SHP77 (cell line): ENCODE measurements at regions not wholly inside any gene's neighbourhood (a gene's known extent, or its start where the extent isn't known, plus 50 kb on each side); places are given as distances from the start of the nearest gene placed in this dataset.

ENCODE experiments used
- DNase-seq, 2 experiments: peaks; one replicate each; lab custom pipeline; 2025; lab: John Stamatoyannopoulos, UW

DNA sequence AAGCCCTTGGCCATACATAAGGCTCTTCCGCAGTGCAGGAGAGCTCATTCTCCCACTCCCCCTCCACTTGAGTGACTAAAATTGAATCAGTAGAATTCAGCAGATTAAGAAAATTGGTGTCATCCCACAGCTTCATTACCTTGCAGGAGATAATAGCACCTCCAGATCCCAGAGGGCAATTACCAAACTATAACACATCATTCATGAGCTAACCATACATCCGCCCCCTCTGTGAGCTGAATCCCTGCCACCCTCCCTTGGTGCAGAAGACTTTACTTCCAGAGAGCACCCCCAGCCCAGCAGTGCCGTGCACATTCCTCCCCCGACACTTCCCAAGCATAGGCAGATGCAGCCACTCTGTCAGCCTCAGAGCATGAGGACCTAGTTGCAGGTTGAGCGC lies 496.5 kb upstream of the B3GAT1 start:
- no peak for DNase-seq

DNA sequence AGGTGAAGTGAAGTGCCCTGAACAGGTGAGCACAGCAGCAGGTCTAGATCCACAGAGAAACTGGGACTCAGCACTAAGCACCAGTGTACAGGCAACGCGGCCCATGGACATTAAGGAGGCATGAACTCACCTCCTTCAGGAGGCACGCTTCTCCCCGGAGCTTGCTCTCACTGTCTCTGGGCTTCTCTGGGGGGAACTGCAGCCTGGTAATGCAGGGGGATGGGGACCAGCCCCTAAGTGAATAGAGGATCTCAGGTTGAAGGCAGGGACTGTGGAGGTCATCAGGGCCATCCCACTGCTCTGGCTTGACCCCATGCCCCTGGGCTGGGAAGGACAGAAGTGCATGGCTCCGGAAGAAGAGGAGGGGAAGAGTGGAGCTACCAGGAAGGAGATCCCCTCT lies 495.6 kb upstream of the B3GAT1 start:
- no peak for DNase-seq

DNA sequence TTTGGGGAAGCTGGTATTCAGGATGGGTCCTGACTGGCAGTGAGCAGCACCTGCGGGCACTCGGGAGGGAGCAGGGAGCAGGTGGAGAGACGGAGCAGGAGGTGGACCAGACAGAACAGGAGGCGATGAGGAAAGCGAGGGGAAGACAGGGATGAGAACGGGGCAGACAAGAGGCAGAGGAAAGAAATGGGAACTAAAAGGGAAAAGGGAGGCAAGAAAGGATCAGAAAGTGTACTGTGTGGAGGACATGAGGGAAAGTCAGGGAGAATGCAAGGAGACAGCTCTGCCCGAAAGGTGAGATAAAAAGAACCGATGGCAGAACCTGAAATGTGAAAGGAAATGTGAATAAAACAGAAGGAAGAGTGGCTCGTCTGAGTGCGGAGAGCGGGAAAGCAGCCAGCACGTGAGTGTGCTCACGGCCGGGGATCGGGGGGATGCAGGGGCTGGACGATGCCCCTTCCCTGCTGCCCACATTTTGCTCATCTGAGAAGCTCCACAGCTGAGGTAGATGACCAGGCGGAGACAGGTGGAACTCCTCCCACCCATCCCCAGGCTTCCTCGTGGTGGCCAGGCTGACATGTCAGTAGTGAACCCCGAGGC lies 494.4 kb upstream of the B3GAT1 start:
- no peak for DNase-seq

DNA sequence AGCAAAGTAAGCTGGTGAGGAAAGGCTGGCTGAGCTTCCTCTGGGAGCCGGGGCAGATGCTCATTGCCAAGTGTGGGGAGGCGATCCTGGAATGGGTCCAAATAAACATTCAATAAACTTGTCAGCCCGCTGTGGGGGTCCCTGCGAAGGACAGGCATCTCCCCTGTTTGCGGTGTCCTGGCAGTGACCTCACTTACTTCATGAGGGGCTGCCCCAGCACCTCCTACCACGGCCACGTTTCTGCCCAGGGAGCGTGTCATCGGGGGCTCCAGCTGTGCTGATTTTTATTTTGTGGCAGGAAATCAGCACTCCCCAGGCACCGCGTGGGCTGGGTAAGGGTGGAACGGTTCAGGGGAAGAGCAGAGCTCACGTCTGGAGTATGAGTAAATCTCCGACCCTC lies 493.9 kb upstream of the B3GAT1 start:
- DNase-seq = no peak

DNA sequence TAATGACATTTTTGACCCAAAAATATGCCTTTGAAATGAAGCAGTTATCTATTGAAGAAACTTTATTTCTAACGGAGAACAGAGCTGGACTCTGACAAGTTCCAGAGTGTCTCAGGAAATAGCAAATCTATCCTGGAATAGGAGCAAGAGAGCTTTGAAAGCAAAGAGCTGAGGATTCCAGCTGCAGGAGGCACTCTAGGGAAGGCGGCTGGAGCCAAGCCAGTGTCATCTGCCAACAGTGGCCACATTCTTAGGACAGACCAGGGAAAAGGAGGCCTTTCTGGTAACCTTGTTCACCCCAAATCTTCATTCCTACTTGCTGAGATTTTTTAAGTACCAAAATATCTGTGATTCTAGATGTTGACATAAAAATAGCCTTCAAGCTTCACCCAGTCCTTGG lies 493.5 kb upstream of the B3GAT1 start:
- DNase-seq = no peak

DNA sequence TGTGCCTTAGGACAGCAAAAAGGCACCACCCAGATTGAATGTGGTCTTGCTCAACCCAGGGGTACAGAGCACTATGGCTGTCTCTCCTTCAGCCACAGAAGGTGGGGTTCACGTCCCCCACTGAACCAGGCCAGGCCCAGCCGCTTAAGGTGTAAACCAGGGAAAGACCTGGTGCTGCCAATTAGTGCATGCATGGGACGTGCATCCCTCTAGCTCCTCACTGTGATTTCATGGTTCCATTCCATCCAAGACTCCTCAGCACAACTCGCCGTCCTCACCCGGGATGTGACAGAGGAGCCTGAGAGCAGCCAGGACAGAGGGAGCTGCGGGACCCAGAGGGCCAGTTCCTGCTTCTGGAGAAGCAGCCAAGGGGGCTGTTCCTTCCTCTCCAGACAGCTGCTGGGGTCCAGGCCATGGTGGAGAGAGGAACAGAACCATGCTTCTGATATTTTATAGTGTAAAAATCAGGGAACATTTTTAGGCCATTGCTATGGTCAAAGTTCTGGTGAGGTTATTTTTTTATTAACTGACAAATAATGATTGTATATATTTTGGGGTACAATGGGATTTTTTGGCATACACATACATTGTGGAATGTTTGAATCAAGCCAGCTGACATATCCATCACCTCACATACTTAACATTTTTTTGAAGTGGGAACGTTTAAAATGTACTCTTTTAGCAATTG lies 492.2 kb upstream of the B3GAT1 start:
- DNase-seq = no peak

DNA sequence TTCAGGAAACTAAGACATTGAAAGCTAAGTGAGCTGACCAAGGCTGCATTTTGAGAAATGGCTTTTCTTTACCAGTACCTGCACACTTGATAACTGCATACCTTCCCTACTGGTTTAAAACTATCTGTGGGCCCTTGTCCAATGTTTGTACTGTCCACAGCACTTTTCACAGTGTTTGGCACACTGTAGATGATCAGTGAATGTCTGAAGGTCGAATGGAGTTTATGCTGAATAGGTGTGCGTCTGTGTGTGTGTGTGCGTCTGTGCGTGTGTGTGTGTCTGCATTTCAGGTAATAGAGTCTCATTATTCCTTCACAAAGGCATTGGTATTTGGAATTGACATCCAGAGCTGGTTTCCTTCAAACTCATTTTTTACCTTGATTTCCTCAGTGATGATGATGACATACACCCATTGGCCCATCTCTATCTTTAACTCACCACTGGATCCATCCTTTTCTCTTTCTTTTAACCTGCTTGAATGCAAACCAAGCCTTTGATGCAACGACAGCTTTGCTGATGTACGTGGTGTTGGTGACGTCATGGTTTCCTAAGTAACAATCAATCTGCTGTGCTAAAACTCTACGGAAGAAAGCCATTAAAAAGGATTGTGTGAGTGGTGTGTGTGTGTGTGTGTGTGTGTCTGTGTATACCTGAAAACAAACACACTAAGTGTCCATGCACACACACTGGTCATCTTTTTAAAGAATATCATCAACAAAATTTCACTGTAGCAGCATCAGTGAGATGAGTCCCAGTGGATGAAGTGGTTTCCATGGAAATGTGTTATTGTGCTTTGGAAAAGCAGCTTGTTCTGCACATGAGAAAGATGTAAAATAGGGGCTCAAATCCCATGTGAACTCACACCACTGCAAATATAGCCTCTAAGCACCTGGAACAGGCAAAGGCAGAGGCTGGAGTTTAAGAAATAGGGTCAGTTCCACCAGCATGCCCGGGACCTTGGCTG lies 490.2 kb upstream of the B3GAT1 start:
- no peak for DNase-seq

DNA sequence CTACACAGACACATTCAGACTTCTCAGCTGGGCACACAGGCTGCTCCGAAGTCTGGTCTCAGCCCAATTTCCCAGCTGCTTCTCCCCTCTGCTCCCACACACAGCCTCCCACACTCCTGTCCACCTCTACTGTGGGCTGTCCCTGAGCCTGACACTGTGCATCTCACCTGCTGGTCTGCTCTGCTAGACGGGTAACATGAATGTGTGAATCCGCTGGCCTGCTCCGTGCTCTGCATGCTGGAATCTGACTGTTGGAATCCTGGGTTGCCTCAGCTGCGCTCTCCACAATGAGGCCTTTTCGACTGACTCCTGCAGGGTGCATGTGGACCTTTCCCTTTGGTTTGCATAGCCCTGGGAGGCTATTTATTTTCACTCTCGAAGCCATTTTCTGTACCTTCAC lies 489.5 kb upstream of the B3GAT1 start:
- no peak for DNase-seq

DNA sequence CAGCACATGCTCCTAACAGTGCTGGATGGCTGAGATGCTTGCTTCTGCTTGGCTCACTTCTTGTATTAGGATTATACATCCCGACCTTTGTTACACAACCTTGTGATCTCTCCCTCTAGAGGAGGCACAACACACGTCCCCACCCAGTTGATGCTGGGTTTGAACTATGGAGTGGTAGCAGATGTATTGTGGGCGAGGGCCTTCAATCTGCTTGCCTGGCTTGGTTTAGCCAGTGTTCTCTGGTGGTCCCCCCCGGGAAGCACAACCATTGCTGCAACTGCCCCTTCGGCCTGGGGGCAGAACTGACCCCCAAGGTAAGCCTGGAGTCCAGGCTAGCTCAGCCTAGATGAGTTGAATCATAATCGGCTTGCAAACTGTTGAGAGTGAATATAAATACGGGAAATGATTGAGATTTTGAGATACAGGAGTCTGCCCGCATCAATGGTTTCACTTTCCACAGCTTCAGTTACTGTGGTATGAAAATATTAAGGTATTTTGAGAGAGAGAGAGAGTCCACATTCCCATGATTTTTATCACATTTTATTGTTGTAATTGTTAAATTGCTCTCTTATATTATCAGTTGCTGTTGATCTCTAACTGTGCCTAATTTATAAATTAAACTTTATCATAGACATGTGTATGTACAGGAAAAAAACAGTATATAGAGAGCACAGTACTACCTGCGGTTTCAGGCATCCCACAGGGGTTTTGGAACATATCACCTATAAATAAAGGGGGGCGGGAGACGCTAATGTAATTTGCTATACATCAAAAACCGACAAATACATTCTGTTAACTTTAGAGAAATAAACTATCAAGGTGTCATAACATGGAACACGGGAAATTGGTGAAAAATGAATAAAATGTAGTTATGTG lies 482.0 kb upstream of the B3GAT1 start:
- DNase-seq = no peak

DNA sequence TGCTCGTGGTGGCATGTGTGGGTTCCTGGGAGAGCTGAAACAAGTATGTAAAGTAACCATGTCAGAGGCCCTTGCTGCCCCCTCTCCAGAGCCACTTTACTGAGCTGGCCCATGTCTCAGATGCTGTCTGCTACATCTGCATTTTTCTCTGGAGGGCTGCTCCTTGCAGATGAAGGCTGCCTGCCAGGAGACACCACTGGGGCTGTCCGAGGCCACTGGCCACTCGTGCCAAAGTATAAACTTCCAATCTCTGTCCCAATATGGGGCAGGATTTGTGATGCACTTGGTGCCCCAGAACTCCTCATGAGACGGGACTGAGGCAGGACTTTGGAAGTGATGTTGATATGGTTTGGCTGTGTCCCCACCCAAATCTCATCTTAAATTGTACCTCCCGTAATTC lies 478.4 kb upstream of the B3GAT1 start:
- no peak for DNase-seq

DNA sequence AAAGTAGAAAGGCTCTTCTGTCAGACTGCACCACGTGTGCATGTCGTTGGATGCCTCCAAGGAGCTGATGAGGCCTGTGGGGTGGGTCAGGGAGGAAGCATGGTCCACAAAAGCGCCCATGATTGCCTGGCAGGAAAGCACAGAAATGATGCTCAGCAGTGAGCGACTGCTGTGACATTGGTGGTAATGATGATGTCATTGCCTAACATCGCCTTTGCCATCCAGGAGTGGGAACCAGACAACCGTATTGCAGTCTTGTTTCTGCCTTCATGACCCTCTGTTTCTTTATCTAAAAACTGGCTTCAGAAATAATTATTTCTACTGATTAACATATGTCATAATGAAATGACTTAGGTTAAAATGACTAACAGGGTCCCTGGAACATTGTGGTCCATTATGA lies 477.8 kb upstream of the B3GAT1 start:
- no peak for DNase-seq

DNA sequence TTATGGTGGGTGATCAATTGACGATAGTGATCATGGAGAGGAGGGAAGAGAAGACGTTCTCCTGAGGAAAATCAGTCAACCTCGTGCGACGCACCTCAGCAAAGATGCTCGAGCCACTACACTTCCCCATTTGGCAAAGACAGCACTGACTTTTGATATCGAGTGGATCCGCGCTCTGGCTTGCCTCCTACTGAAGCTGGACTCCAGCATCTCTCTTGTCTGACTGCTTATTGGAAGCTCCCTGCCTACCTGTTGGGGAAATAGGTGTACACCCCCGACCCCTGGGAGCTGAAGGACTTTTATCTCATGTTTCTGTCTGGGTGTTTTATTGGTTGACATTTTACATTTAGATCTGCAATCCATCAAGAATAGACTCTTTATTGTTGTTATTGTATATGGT lies 476.8 kb upstream of the B3GAT1 start:
- no peak for DNase-seq

DNA sequence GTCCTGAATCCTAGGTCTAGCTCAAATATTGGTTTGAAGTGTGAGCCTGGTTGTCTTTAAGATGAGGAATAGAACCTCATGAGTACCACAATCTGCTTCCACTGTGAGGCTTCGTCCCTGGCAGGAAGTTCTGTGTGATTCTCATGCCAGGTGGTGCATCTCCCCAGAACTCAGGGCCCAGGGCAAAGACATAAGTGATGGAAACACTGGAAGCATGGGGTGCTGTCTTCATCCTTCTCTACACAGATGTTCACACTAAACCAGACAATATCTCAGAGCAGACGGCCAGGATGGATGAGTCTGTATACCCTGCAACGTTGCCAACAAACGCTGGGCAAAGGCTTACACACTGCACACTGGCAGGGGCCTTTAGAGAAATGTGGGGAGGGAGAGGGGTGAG lies 475.9 kb upstream of the B3GAT1 start:
- no peak for DNase-seq

DNA sequence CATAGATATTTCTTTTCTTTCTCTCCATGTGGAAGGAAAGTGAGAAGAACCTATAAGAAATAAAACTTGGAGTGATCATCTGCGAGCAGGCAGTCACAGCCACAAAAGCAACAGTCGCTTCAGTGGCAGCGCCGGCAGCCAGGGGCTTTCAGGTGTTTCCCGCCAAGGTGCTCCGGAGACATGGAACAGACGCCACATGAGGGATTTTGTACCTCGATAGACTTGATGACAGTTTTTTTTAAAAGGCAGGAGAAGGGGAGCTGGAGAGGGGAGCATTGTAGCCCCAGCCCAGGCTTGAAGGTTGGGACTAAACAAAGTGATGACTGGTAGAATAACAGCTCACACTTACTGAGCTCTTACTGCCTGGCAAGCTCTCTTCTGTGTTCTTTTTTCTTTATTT lies 471.4 kb upstream of the B3GAT1 start:
- no peak for DNase-seq

DNA sequence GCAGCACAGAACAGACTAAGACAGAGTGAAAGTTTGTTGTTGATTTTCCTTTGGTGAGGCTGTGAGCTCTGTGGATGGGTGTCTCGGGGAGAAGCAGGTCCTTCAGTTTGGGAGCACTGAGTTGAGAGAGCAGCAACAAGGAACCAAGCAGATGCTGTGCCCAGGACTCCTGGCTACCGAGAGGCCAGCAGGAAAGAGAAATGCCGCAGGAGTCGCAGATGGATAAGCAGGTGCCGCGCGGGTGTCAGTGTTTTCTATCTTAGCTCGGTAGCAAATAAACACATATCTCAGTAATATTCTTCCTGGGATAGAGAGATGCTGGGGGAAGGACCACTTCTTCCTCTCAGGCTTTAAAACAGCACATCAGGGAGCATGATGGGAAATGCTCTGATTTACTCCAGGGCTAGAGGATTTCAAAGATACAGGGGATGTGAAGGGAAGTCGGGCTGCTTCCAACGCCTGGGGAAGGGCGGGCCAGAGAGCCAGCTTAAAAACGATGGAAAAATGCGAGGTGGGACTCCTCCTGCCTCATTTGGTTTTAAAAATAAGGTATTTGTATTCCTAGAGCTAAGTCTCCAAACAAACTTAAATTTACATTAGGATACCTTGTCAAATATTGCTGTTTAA lies 470.7 kb upstream of the B3GAT1 start:
- DNase-seq = no peak

DNA sequence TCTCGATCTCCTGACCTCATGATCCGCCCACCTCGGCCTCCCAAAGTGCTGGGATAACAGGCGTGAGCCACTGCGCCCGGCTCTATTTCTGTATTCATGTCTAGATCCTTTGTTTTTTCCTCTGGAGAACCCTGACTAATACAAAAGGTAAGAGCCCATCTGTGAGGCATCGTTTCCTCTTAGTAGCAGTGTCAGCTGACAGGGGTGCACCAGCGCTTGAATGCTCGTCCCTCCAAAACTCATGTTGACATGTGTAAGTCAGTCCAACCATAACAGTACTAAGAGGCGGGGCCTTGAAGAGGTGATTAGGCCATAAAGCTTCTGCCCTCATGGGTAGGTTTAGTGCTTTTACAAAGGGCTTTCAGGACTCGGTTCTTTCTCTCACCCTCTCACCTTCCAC lies 470.1 kb upstream of the B3GAT1 start:
- DNase-seq = no peak

DNA sequence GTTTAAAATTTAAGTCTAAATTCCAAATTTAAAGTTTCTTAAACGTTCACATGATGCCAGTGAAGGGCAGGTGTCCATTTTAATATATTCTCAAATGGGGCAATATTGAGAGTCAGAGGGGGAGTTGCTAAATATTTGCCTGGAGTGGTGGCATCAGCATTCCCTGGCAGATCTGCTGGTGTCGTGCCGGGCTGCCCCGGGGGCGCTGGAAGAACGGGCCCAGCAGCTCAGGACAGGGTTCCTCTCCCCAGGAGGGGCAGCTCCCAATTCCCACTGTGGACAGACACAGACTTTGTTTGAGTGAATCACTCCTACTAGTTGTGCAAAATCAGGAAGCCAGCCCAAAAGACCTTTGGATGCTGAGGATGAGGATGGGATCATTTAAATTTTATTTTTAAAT lies 468.7 kb upstream of the B3GAT1 start:
- no peak for DNase-seq

DNA sequence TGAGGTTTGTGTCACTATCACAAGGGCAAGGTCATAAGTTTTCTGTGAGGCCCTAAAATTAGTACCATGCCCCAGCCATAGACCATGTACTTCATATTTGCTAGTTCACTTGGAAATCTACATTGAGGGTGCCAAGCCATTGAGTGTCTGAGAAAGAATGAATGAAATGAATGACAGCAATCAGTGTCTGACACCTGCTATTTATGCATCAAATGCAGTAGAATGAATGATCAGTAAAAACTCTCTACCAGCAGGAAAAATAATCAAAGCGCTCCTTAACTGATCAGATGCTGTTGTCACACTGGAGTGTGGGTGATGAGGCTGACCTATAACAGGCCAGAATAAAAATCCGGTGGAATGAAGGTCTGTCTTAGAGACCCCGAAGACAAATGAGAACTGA lies 467.9 kb upstream of the B3GAT1 start:
- DNase-seq = no peak

DNA sequence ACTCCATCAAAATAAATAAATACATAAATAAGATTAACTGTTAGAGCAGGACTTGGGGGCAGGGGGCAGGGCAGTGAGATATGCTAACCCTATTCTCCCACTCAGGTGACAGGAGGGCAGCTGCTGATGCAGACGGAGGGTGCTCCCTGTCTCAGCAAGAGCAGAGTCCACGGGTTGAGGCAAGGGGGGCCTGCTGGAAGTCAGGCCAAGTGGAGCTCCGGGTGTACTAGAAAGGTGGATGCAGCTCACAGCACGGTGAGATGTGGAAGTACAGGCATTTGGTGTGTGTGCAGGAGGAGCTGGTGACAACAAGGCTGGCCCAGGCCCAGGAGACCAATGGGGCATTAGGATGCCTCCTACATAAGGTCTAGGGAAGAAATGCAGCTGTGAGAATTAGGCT lies 467.3 kb upstream of the B3GAT1 start:
- DNase-seq = no peak

DNA sequence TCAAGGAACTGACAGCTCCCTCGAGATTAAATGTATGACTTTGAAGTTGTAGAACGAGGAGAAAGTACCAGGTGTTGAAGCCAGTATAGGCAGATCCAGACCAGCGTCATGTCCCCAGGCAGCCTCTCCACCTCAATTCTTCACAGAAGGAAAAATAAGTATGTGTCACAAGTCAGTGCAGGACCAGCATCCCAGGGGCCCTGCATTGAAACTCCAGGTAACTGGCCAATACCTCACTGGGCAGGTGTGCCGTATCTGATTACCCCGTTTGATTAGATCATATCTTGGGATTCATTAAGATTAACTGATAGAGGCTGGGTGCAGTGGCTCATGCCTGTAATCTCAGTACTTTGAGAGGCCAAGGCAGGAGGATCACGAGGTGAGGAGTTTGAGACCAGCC lies 466.7 kb upstream of the B3GAT1 start:
- no peak for DNase-seq

DNA sequence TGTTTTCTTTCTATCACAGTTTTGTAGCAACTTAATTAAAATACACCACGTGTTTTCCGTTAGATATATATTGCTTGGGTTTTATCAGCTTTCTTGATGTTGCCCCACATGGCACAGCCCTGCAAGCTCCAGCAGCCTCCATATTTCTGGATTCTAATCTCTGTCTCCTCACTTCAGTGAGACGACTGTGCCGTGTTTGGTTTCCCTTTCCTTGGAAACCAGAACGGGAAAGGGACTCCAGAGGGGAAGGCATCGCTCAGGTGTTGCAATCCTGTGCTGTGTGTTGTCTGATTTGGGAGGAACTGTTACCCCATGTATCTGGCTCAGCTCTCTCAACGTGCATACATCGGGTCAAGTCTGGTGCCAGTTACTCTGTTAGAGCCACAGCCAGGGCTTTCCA lies 464.2 kb upstream of the B3GAT1 start:
- no peak for DNase-seq
